NB4 (cell line): ENCODE measurements at regions not wholly inside any gene's neighbourhood (a gene's known extent, or its start where the extent isn't known, plus 50 kb on each side); places are given as distances from the start of the nearest gene placed in this dataset.

Experiments
- CTCF ChIP-seq: IDR thresholded peaks from one replicate; pipeline ENCODE4 v1.5.1; 2012; ENCODE audit warnings: low read depth, low read length
- POLR2A ChIP-seq: IDR thresholded peaks from 2 replicates; pipeline ENCODE4 v1.6.1; 2011; ENCODE audit warnings: mild to moderate bottlenecking; ENCODE audit not compliant: insufficient read length; ENCODE audit errors: extremely low read depth

GRCh38 chr5:161086461-161086860 lies 234.4 kb upstream of the ATP10B start:
- TF ChIP-seq POLR2A: no peak
- no peak for TF ChIP-seq CTCF
